GM23338 (cell line): ENCODE measurements at regions not wholly inside any gene's neighbourhood (a gene's known extent, or its start where the extent isn't known, plus 50 kb on each side); places are given as distances from the start of the nearest gene placed in this dataset.
A peak's percentile ranks its signal among the peaks of the same experiment; 100 is the strongest.

Source experiments
- ATAC-seq: fragments of 200-7000 bp; cut with Tn5 transposase; 3 replicates; pipeline ENCODE4 v1.9.1; 2020
- DNase-seq: peaks from one replicate; pipeline ENCODE4 v3.0.0-alpha.2; 2015; ENCODE audit warnings: low spot score
- H2AFZ ChIP-seq: fragments of 200-600 bp; sonication (generic); 2 replicates; pipeline ENCODE4 v1.8.0; 2016; ENCODE audit warnings: antibody characterized with exemption, mild to moderate bottlenecking, moderate library complexity
- H3F3A ChIP-seq: fragments of 200-600 bp; sonication (generic); replicated peaks from 2 replicates; pipeline ENCODE4 v1.8.0; 2017; ENCODE audit warnings: antibody characterized with exemption, mixed run types, low read depth
- H3K27ac ChIP-seq: fragments of 200-600 bp; sonication (generic); 2 replicates; pipeline ENCODE4 v1.6.1; 2016; ENCODE audit warnings: low read depth
- H3K27me3 ChIP-seq: fragments of 200-600 bp; sonication (generic); 2 replicates; pipeline ENCODE4 v1.8.0; 2016; ENCODE audit warnings: mild to moderate bottlenecking, mixed run types, moderate library complexity; ENCODE audit not compliant: insufficient read depth
- H3K36me3 ChIP-seq: fragments of 200-600 bp; sonication (generic); 2 replicates; pipeline ENCODE4 v1.8.0; 2016; ENCODE audit warnings: mild to moderate bottlenecking; ENCODE audit not compliant: insufficient read depth
- H3K4me1 ChIP-seq: fragments of 200-600 bp; sonication (generic); 2 replicates; pipeline ENCODE4 v1.8.0; 2016; ENCODE audit warnings: mild to moderate bottlenecking, moderate library complexity; ENCODE audit not compliant: insufficient read depth
- H3K4me2 ChIP-seq: fragments of 200-600 bp; sonication (generic); 2 replicates; pipeline ENCODE4 v1.7.1; 2017; ENCODE audit warnings: mixed run types
- H3K4me3 ChIP-seq: fragments of 200-600 bp; sonication (generic); 2 replicates; pipeline ENCODE4 v1.6.1; 2016; ENCODE audit warnings: mixed run types
- H3K79me2 ChIP-seq: fragments of 200-600 bp; sonication (generic); replicated peaks from 2 replicates; pipeline ENCODE4 v1.8.0; 2017; ENCODE audit warnings: mild to moderate bottlenecking; ENCODE audit not compliant: insufficient read depth
- H3K9me2 ChIP-seq: fragments of 200-600 bp; sonication (generic); 2 replicates; pipeline ENCODE4 v1.8.0; 2017; ENCODE audit not compliant: insufficient read depth
- H4K20me1 ChIP-seq: fragments of 200-600 bp; sonication (generic); replicated peaks from 2 replicates; pipeline ENCODE4 v1.8.0; 2017; ENCODE audit warnings: mild to moderate bottlenecking; ENCODE audit not compliant: insufficient read depth
- H3K27ac Mint-ChIP-seq: 2 replicates; pipeline ENCODE4 v1.8.0; 2020; ENCODE audit warnings: inconsistent platforms, mild to moderate bottlenecking, moderate library complexity, mixed read lengths
- H3K27me3 Mint-ChIP-seq: 3 replicates; pipeline ENCODE4 v1.8.0; 2022; ENCODE audit warnings: low read depth, mild to moderate bottlenecking, moderate library complexity, mixed read lengths, inconsistent platforms; ENCODE audit not compliant: insufficient read depth, poor library complexity
- H3K36me3 Mint-ChIP-seq: 3 replicates; pipeline ENCODE4 v1.8.0; 2021; ENCODE audit warnings: low read depth, mild to moderate bottlenecking, inconsistent platforms, moderate library complexity, mixed read lengths
- H3K4me1 Mint-ChIP-seq: 3 replicates; pipeline ENCODE4 v1.8.0; 2020; ENCODE audit warnings: mild to moderate bottlenecking, inconsistent platforms, mixed read lengths
- H3K4me3 Mint-ChIP-seq: 3 replicates; pipeline ENCODE4 v1.8.0; 2021; ENCODE audit warnings: moderate library complexity, mild to moderate bottlenecking, inconsistent platforms, mixed read lengths
- H3K9me3 Mint-ChIP-seq: 3 replicates; pipeline ENCODE4 v1.8.0; 2020; ENCODE audit warnings: moderate library complexity, mild to moderate bottlenecking, inconsistent platforms, mixed read lengths
- CREB1 ChIP-seq: fragments of 250-450 bp; sonication (Bioruptor Pico); IDR thresholded peaks from 2 replicates; pipeline ENCODE4 v1.5.0; 2020; ENCODE audit warnings: low read depth, mild to moderate bottlenecking, moderate library complexity
- EZH2 ChIP-seq: fragments of 200-600 bp; sonication (generic); IDR thresholded peaks from one replicate; pipeline ENCODE4 v1.8.0; 2017; ENCODE audit warnings: antibody characterized with exemption, mild to moderate bottlenecking, low read depth; ENCODE audit not compliant: unreplicated experiment
- EZH2phosphoT487 ChIP-seq: fragments of 200-600 bp; sonication (generic); IDR thresholded peaks from one replicate; pipeline ENCODE4 v1.8.1; 2018; ENCODE audit warnings: antibody characterized with exemption; ENCODE audit not compliant: unreplicated experiment
- NANOG ChIP-seq: IDR thresholded peaks from 2 replicates; pipeline ENCODE4 v1.6.1; 2016; ENCODE audit warnings: antibody characterized with exemption, borderline replicate concordance
- POLR2AphosphoS5 ChIP-seq: IDR thresholded peaks from 2 replicates; pipeline ENCODE4 v1.6.1; 2016; ENCODE audit warnings: antibody characterized with exemption, low read depth
- STAT1 ChIP-seq: IDR thresholded peaks from one replicate; pipeline ENCODE4 v1.6.1; 2016; ENCODE audit warnings: antibody characterized with exemption; ENCODE audit not compliant: unreplicated experiment
- ZNF331 ChIP-seq: fragments of 250-450 bp; sonication (Bioruptor Pico); IDR thresholded peaks from 2 replicates; pipeline ENCODE4 v1.5.0; 2020; ENCODE audit warnings: low read depth, mild to moderate bottlenecking, moderate library complexity
- TF ChIP-seq, protein P1 (sequence below): fragments of 250-450 bp; sonication (Bioruptor Pico); IDR thresholded peaks from 2 replicates; pipeline ENCODE4 v1.5.0; 2020; ENCODE audit warnings: mild to moderate bottlenecking, moderate library complexity
- TF ChIP-seq, protein P2 (sequence below), 2 experiments: fragments of 200-600 bp in 1 of 2; sonication (generic) in 1 of 2; conservative IDR thresholded peaks; 2 replicates each; pipeline versions ENCODE4 v1.5.1 to v1.6.1; 2016 to 2017; ENCODE audit warnings: antibody characterized with exemption in 2 of 2, low read depth in 2 of 2, mild to moderate bottlenecking in 2 of 2, moderate library complexity in 1 of 2

DNA sequence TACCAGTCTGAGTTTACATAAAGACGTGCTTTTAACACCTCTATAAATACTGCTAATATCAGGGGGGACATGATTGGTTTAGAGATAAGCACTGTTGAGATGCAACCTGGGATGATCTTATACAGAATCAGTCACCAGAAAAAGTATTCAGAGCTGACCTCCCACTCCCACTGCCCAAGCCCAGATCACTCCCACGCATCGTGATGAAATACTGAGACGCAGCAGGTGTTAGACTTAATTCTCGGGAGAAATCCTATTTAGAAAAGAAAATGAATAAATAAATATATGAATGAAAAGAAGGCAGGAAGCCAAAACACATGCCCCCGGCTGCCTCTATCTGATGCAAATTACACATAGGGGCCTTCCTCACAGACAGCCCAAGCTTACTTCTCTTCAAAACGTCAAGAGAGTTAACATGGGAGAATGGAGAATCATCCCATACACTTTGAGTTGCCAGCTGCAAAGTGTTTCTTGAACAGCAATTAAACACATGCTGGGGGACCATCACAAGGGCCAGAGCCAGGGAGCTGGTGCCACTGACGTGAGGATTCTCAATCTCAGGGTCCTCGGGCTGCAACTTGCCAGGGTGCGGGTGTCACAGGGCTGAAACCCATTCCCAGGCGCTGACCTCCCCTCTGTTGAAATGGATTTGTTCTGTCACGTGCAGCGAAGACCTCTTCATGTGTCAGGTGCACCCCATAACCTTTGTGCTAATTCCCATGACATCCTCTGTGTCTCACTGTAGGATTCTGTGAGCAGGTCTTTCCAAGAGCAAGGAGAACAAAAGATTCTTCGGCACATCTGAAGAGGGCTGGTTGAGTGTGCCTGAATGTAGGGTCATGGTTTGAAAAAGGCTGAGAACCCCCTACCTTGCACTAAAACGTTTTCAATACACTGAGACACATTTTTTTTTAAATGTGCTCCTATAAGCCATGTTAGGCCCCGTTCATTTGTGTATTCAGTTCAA, 764.2 kb upstream of the ARRDC4 start:
- peaks cover 2% of the 10 kb centered on the region for H3K27me3 Mint-ChIP-seq
- H2AFZ ChIP-seq: peak overlapping the region; percentile 75; the same call in 1 of the 2 replicates
- H3K4me3 ChIP-seq: no peak overlapping the region
- H3K4me1 Mint-ChIP-seq: peaks cover 18% of the 10 kb centered on the region
- TF ChIP-seq ZNF331 (no peak), STAT1 (no peak), POLR2AphosphoS5 (no peak), EZH2phosphoT487 (no peak), EZH2 (no peak), CREB1 (CRISPR knock-in tag) (no peak)
- no peaks in the 10 kb centered on the region for H3K36me3 ChIP-seq
- no peaks in the 10 kb centered on the region for H3K9me3 Mint-ChIP-seq
- peak; percentile 33 for DNase-seq
- no peaks in the 10 kb centered on the region for H4K20me1 ChIP-seq
- H3K79me2 ChIP-seq: no peaks in the 10 kb centered on the region
- no peak overlapping the region; the same call in 2 of the 3 replicates for H3K4me3 Mint-ChIP-seq
- peak overlapping the region; percentile 52; the same call in 1 of the 2 replicates for H3K4me2 ChIP-seq
- H3K27ac Mint-ChIP-seq: no peak overlapping the region
- no peaks in the 10 kb centered on the region for H3K9me2 ChIP-seq
- no peak overlapping the region for H3K27ac ChIP-seq
- no peaks in the 10 kb centered on the region for H3K36me3 Mint-ChIP-seq
- H3K4me1 ChIP-seq: peaks cover 18% of the 10 kb centered on the region
- peak; percentile 61 for ATAC-seq
- no peaks in the 10 kb centered on the region for H3K27me3 ChIP-seq
- H3F3A ChIP-seq: no peaks in the 10 kb centered on the region

DNA sequence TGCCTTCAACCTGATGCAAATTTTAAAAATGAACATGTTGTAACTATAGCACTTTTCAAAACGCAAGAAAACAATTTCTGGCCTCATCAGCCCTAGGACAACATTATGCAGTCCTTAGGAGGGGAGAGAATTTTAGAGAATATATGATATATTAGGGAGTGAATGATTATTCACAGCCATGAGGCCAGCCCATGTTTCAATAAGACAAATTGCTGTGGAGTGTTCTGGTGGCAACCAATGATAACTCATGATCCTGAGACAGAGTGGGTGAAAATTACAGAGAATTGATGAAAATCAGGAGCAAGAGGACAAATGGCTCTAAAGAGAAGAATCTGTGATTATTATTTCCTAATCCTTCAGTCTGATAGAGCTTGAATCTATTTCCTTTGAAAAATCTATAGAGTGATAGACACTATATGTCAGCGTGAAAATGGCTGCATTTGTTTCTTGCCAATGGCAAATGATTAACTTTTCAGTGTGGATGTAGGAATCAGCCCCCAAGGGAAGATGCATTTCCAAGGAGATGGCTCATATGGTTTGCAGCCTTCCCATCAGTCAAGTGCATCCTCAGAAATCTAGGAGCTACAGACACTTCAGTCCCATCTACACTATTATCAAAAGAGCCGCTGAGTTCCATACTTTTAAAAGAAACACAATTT, 761.0 kb upstream of the ARRDC4 start:
- Mint-ChIP-seq H3K27ac (no peak overlapping the region), H3K27me3 (peaks cover 2% of the 10 kb centered on the region), H3K36me3 (no peaks in the 10 kb centered on the region), H3K9me3 (no peaks in the 10 kb centered on the region), H3K4me1 (peaks cover 18% of the 10 kb centered on the region), H3K4me3 (no peak overlapping the region)
- no peaks in the 10 kb centered on the region for H3K79me2 ChIP-seq
- ATAC-seq (no peak), DNase-seq (no peak)
- no peak overlapping the region for H3K4me3 ChIP-seq
- no peak overlapping the region for H2AFZ ChIP-seq
- H3K27ac ChIP-seq: no peak overlapping the region
- H4K20me1 ChIP-seq: no peaks in the 10 kb centered on the region
- H3K36me3 ChIP-seq: no peaks in the 10 kb centered on the region
- no peaks in the 10 kb centered on the region for H3F3A ChIP-seq
- H3K4me2 ChIP-seq: no peak overlapping the region
- H3K4me1 ChIP-seq: peaks cover 18% of the 10 kb centered on the region
- H3K27me3 ChIP-seq: no peaks in the 10 kb centered on the region
- H3K9me2 ChIP-seq: no peaks in the 10 kb centered on the region
- TF ChIP-seq, protein P1, sequence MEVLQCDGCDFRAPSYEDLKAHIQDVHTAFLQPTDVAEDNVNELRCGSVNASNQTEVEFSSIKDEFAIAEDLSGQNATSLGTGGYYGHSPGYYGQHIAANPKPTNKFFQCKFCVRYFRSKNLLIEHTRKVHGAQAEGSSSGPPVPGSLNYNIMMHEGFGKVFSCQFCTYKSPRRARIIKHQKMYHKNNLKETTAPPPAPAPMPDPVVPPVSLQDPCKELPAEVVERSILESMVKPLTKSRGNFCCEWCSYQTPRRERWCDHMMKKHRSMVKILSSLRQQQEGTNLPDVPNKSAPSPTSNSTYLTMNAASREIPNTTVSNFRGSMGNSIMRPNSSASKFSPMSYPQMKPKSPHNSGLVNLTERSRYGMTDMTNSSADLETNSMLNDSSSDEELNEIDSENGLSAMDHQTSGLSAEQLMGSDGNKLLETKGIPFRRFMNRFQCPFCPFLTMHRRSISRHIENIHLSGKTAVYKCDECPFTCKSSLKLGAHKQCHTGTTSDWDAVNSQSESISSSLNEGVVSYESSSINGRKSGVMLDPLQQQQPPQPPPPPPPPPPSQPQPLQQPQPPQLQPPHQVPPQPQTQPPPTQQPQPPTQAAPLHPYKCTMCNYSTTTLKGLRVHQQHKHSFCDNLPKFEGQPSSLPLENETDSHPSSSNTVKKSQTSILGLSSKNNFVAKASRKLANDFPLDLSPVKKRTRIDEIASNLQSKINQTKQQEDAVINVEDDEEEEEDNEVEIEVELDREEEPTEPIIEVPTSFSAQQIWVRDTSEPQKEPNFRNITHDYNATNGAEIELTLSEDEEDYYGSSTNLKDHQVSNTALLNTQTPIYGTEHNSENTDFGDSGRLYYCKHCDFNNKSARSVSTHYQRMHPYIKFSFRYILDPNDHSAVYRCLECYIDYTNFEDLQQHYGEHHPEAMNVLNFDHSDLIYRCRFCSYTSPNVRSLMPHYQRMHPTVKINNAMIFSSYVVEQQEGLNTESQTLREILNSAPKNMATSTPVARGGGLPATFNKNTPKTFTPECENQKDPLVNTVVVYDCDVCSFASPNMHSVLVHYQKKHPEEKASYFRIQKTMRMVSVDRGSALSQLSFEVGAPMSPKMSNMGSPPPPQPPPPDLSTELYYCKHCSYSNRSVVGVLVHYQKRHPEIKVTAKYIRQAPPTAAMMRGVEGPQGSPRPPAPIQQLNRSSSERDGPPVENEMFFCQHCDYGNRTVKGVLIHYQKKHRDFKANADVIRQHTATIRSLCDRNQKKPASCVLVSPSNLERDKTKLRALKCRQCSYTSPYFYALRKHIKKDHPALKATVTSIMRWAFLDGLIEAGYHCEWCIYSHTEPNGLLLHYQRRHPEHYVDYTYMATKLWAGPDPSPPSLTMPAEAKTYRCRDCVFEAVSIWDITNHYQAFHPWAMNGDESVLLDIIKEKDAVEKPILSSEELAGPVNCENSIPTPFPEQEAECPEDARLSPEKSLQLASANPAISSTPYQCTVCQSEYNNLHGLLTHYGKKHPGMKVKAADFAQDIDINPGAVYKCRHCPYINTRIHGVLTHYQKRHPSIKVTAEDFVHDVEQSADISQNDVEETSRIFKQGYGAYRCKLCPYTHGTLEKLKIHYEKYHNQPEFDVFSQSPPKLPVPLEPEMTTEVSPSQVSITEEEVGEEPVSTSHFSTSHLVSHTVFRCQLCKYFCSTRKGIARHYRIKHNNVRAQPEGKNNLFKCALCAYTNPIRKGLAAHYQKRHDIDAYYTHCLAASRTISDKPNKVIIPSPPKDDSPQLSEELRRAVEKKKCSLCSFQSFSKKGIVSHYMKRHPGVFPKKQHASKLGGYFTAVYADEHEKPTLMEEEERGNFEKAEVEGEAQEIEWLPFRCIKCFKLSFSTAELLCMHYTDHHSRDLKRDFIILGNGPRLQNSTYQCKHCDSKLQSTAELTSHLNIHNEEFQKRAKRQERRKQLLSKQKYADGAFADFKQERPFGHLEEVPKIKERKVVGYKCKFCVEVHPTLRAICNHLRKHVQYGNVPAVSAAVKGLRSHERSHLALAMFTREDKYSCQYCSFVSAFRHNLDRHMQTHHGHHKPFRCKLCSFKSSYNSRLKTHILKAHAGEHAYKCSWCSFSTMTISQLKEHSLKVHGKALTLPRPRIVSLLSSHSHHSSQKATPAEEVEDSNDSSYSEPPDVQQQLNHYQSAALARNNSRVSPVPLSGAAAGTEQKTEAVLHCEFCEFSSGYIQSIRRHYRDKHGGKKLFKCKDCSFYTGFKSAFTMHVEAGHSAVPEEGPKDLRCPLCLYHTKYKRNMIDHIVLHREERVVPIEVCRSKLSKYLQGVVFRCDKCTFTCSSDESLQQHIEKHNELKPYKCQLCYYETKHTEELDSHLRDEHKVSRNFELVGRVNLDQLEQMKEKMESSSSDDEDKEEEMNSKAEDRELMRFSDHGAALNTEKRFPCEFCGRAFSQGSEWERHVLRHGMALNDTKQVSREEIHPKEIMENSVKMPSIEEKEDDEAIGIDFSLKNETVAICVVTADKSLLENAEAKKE (CRISPR knock-in tag): no peak
- TF ChIP-seq POLR2AphosphoS5 (no peak), NANOG (no peak)
- TF ChIP-seq, protein P2, sequence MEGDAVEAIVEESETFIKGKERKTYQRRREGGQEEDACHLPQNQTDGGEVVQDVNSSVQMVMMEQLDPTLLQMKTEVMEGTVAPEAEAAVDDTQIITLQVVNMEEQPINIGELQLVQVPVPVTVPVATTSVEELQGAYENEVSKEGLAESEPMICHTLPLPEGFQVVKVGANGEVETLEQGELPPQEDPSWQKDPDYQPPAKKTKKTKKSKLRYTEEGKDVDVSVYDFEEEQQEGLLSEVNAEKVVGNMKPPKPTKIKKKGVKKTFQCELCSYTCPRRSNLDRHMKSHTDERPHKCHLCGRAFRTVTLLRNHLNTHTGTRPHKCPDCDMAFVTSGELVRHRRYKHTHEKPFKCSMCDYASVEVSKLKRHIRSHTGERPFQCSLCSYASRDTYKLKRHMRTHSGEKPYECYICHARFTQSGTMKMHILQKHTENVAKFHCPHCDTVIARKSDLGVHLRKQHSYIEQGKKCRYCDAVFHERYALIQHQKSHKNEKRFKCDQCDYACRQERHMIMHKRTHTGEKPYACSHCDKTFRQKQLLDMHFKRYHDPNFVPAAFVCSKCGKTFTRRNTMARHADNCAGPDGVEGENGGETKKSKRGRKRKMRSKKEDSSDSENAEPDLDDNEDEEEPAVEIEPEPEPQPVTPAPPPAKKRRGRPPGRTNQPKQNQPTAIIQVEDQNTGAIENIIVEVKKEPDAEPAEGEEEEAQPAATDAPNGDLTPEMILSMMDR (conservative IDR thresholded peaks at IDR 0.05; ENCODE audit: low read depth in 2 of 2): no peak
